Keratinocyte (primary cell): ENCODE measurements at regions not wholly inside any gene's neighbourhood (a gene's known extent, or its start where the extent isn't known, plus 50 kb on each side); places are given as distances from the start of the nearest gene placed in this dataset.

ENCODE experiments used
- DNase-seq: peaks from one replicate; pipeline ENCODE4 v3.0.0-alpha.2; 2011; ENCODE audit warnings: low read depth, missing footprints, low spot score
- FAIRE-seq: peaks from 2 replicates; lab custom pipeline; 2011; peaks lifted over from hg19 to GRCh38; lab: Jason Lieb, UNC
- H2AFZ ChIP-seq: 2 replicates; pipeline ENCODE4 v1.6.0; 2012; ENCODE audit warnings: low read length, control low read depth, inconsistent platforms; ENCODE audit not compliant: control insufficient read depth
- H3K27ac ChIP-seq: 2 replicates; pipeline ENCODE4 v1.5.1; 2011; ENCODE audit warnings: low read length; ENCODE audit not compliant: control insufficient read depth, insufficient read depth
- H3K27me3 ChIP-seq: 3 replicates; pipeline ENCODE4 v1.6.0; 2011; ENCODE audit warnings: low read length; ENCODE audit not compliant: control insufficient read depth, insufficient read depth; ENCODE audit errors: extremely low read depth
- H3K36me3 ChIP-seq, 2 experiments: 2 replicates in 1 of 2; 3 replicates in 1 of 2; pipeline ENCODE4 v1.5.1; 2011; ENCODE audit warnings: low read length in 2 of 2, mild to moderate bottlenecking in 1 of 2; ENCODE audit not compliant: control insufficient read depth in 2 of 2, insufficient read depth in 2 of 2; ENCODE audit errors: extremely low read depth in 1 of 2
- H3K4me1 ChIP-seq: 3 replicates; pipeline ENCODE4 v1.5.1; 2011; ENCODE audit warnings: low read length; ENCODE audit not compliant: control insufficient read depth, insufficient read depth; ENCODE audit errors: extremely low read depth
- H3K4me2 ChIP-seq: 3 replicates; pipeline ENCODE4 v1.6.0; 2011; ENCODE audit warnings: low read depth, low read length; ENCODE audit not compliant: control insufficient read depth, insufficient read depth; ENCODE audit errors: extremely low read depth
- H3K4me3 ChIP-seq, 3 experiments: fragments of 200-600 bp in 1 of 3; sonication (generic) in 1 of 3; 2 replicates in 2 of 3; 3 replicates in 1 of 3; pipeline ENCODE4 v1.5.1; 2011 to 2016; ENCODE audit warnings: low read length in 3 of 3, mild to moderate bottlenecking in 3 of 3, control low read depth in 2 of 3, inconsistent platforms in 1 of 3, low read depth in 1 of 3, mixed read lengths in 1 of 3, mixed run types in 1 of 3, moderate library complexity in 1 of 3; ENCODE audit not compliant: control insufficient read depth in 2 of 3, insufficient read depth in 2 of 3; ENCODE audit errors: extremely low read depth in 1 of 3
- H3K79me2 ChIP-seq: 2 replicates; pipeline ENCODE4 v1.6.0; 2012; ENCODE audit warnings: low read length; ENCODE audit not compliant: control insufficient read depth, insufficient read depth
- H3K9ac ChIP-seq: 3 replicates; pipeline ENCODE4 v1.6.0; 2011; ENCODE audit warnings: low read length; ENCODE audit not compliant: control insufficient read depth, insufficient read depth; ENCODE audit errors: extremely low read depth
- H3K9me1 ChIP-seq: 3 replicates; pipeline ENCODE4 v1.6.0; 2011; ENCODE audit warnings: low read length; ENCODE audit not compliant: control insufficient read depth, insufficient read depth; ENCODE audit errors: extremely low read depth
- H3K9me3 ChIP-seq: 2 replicates; pipeline ENCODE4 v1.5.1; 2012; ENCODE audit warnings: low read depth, low read length; ENCODE audit not compliant: control insufficient read depth
- H4K20me1 ChIP-seq: 3 replicates; pipeline ENCODE4 v1.6.0; 2011; ENCODE audit warnings: low read length; ENCODE audit not compliant: control insufficient read depth, insufficient read depth; ENCODE audit errors: extremely low read depth
- CTCF ChIP-seq, 3 experiments: IDR thresholded peaks in 1 of 3; conservative IDR thresholded peaks in 1 of 3; optimal IDR thresholded peaks in 1 of 3; 2 replicates in 2 of 3; 3 replicates in 1 of 3; pipeline versions ENCODE3 to v1.5.1; 2011; ENCODE audit warnings: low read length in 3 of 3, mild to moderate bottlenecking in 3 of 3, moderate library complexity in 2 of 3, control low read depth in 1 of 3, inconsistent platforms in 1 of 3; ENCODE audit not compliant: insufficient read depth in 2 of 3; ENCODE audit errors: extremely low read depth in 1 of 3
- EZH2 ChIP-seq: IDR thresholded peaks from one replicate; pipeline ENCODE4 v1.6.1; 2012; ENCODE audit warnings: inconsistent platforms, mild to moderate bottlenecking, low read length, moderate library complexity
- dilution Hi-C: fragments of 300-500 bp; cut with MboI; formaldehyde crosslinking; loops from one replicate; pipeline ENCODE4 v1.7.0; 2020; ENCODE audit warnings: low sequenced_read_pairs; ENCODE audit not compliant: extremely low pct_ligation_motif_present

- no peak for FAIRE-seq
- H3K9ac ChIP-seq, result no peak overlapping the region
- TF ChIP-seq EZH2, result no peak
- TF ChIP-seq CTCF (optimal IDR thresholded peaks at IDR 0.05 in 1 of 3, IDR thresholded peaks at IDR 0.05 in 1 of 3, conservative IDR thresholded peaks at IDR 0.05 in 1 of 3; ENCODE audit: extremely low read depth in 1 of 3, insufficient read depth in 2 of 3, low read length in 3 of 3), result no peak
- no peak for DNase-seq
- H3K36me3 ChIP-seq, result no peaks in the 10 kb centered on the region
- no peak overlapping the region for H2AFZ ChIP-seq
- no peaks in the 10 kb centered on the region for H3K9me3 ChIP-seq
- H3K4me1 ChIP-seq, result no peaks in the 10 kb centered on the region
- no peaks in the 10 kb centered on the region for H3K27me3 ChIP-seq
- dilution Hi-C loops, result no loop called here
- no peak overlapping the region for H3K4me3 ChIP-seq
- H3K4me2 ChIP-seq, result no peak overlapping the region
- H3K79me2 ChIP-seq, result no peaks in the 10 kb centered on the region
- no peaks in the 10 kb centered on the region for H4K20me1 ChIP-seq
- H3K27ac ChIP-seq, result no peak overlapping the region
- H3K9me1 ChIP-seq, result no peaks in the 10 kb centered on the region
Measured at GRCh38 chr10:65348637-65349036, 1577.2 kb upstream of the LRRTM3 start.

- H3K36me3 ChIP-seq, result no peaks in the 10 kb centered on the region
- H3K4me3 ChIP-seq, result no peak overlapping the region
- TF ChIP-seq CTCF (optimal IDR thresholded peaks at IDR 0.05 in 1 of 3, IDR thresholded peaks at IDR 0.05 in 1 of 3, conservative IDR thresholded peaks at IDR 0.05 in 1 of 3; ENCODE audit: extremely low read depth in 1 of 3, insufficient read depth in 2 of 3, low read length in 3 of 3), result no peak
- no peak for TF ChIP-seq EZH2
- H3K9me3 ChIP-seq, result no peaks in the 10 kb centered on the region
- no peaks in the 10 kb centered on the region for H4K20me1 ChIP-seq
- H3K9ac ChIP-seq, result no peak overlapping the region
- no peaks in the 10 kb centered on the region for H3K27me3 ChIP-seq
- dilution Hi-C loops, result no loop called here
- H3K27ac ChIP-seq, result no peak overlapping the region
- H2AFZ ChIP-seq, result no peak overlapping the region
- DNase-seq (no peak), FAIRE-seq (no peak)
- no peaks in the 10 kb centered on the region for H3K79me2 ChIP-seq
- H3K4me2 ChIP-seq, result no peak overlapping the region
- no peaks in the 10 kb centered on the region for H3K9me1 ChIP-seq
- no peaks in the 10 kb centered on the region for H3K4me1 ChIP-seq
Measured at GRCh38 chr10:65350611-65351010, 1575.2 kb upstream of the LRRTM3 start.
